HG02610 (cell line): ENCODE measurements at regions not wholly inside any gene's neighbourhood (a gene's known extent, or its start where the extent isn't known, plus 50 kb on each side); places are given as distances from the start of the nearest gene placed in this dataset.

ENCODE experiments used
- ATAC-seq: cut with Tn5 transposase; IDR thresholded peaks from one replicate; pipeline ENCODE4 v1.9.1; 2021; ENCODE audit warnings: mild to moderate bottlenecking, moderate library complexity; ENCODE audit not compliant: unreplicated experiment

DNA sequence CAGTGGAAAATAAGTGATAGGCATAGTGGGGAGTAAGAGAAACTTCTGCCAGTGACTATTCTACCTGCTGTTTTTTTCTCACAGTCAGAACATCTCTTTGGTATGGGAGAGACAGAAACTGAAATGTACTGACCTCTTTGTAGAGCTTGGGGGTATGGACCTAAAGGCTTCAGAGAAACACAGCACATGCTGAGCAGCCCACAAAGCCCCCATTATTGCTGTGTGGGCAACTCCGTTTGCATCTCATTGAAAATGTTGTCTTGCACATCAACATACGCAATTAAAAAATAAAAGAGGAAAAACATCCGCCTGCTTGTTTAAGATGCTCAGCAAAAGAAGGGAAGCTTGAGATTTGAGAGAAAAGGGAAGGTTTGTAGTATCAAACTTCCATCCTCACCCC is 443.4 kb upstream of the SEMA6D start:
- ATAC-seq, result no peak

- ATAC-seq, result no peak
These were observed 434.1 kb upstream of the SEMA6D start for GRCh38 chr15:47283246-47283645.

DNA sequence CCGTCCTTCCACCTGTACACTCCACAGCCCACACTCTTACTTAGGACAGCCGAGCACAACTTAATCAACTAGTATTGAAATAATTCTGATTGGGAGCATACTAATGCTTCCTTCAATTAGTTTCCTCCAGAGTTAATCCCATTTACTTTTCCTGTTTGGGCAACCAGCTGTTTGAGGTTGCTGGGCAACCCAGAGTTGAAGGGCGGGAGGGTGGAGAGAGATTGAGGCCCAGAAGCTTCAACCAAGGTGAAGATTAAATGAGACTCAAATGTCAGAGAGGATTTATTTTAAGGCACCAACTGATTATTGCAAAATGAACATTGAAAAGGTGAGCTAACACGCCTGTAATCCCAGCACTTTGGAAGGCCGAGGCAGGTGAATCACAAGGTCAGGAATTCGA is 428.5 kb upstream of the SEMA6D start:
- ATAC-seq, result no peak

- ATAC-seq, result no peak
These were observed 427.6 kb upstream of the SEMA6D start for GRCh38 chr15:47289656-47290055.

GRCh38 chr15:47291767-47292166 is 425.5 kb upstream of the SEMA6D start:
- ATAC-seq, result no peak

GRCh38 chr15:47292638-47293190 is 424.6 kb upstream of the SEMA6D start:
- ATAC-seq, result no peak

GRCh38 chr15:47293466-47294162 is 423.7 kb upstream of the SEMA6D start:
- ATAC-seq, result no peak

GRCh38 chr15:47294765-47295259 is 422.5 kb upstream of the SEMA6D start:
- ATAC-seq, result no peak

- ATAC-seq, result no peak
These were observed 420.4 kb upstream of the SEMA6D start for GRCh38 chr15:47296881-47297280.

DNA sequence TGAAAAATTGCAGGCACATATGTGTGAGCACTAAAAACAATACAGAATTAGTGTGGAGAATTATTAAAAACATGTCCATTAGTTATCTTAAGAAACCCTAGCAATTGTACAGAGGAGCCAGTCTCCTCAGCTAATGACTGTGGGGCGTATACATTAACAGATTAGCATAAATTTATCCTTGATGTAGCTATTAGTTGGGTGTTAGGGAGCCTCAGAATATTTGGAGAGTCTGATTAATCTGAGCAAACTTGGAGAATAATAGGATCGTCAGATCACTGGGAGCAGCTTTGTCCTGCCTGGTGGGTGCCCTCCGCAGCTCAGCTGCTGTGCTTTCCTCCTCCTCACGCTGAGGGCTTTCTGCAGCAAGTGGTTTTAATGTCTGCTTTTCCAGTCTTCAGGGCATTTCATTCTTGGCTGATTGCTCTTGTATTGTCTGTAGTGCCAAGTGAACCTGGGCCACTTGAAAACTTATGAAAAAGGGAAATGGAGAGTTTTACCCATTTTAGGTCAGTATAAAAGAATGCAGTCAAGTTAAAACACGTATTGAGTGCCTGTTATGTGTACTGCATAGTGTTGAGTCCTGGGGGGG is 417.4 kb upstream of the SEMA6D start:
- ATAC-seq, result no peak

DNA sequence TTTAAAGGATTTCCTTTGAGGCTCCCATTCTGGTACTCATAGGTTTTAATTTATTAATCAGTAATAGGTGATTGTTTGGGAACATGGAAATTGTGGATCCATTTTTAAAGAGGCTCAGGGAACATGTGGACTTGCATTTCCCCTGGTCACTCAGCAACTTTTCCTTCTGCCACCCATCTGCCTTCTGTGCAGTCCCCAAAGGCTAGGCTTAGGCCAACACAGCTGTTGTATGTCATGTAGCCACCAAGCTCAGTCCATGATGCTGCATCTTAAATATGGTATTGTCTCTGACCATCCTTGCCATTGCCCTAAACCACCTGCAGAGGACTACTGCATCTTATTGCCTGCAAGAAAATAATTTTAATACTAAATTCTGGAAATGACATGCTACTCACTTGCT is 416.7 kb upstream of the SEMA6D start:
- no peak for ATAC-seq

GRCh38 chr15:47301481-47301880 is 415.8 kb upstream of the SEMA6D start:
- no peak for ATAC-seq

DNA sequence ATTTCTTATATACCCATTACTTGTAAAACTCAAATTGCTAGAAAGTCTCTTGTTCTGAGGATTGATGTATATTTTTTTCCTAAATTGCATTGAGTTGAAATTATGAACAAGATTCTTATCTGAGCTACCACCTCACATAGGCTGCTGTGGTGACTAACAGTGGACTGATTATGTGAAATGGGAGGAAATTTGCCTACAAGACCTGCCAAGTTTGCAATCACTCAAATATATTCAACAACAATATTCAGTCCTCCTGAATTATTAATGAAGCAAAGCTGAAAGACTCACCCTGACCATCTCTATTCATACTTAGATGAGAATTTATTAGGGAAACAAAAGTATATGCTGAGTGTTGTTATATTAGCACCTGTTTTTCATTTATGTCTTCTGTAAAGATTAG is 412.6 kb upstream of the SEMA6D start:
- ATAC-seq, result no peak

- ATAC-seq, result no peak
These were observed 405.1 kb upstream of the SEMA6D start for GRCh38 chr15:47312161-47312560.

- no peak for ATAC-seq
These were observed 390.6 kb upstream of the SEMA6D start for GRCh38 chr15:47326410-47327333.

- no peak for ATAC-seq
These were observed 385.4 kb upstream of the SEMA6D start for GRCh38 chr15:47331829-47332393.

- no peak for ATAC-seq
These were observed 384.8 kb upstream of the SEMA6D start for GRCh38 chr15:47332481-47332880.

- no peak for ATAC-seq
These were observed 383.6 kb upstream of the SEMA6D start for GRCh38 chr15:47333734-47334133.

- no peak for ATAC-seq
These were observed 382.3 kb upstream of the SEMA6D start for GRCh38 chr15:47334805-47335535.

- ATAC-seq, result no peak
These were observed 380.2 kb upstream of the SEMA6D start for GRCh38 chr15:47337106-47337505.
